HepG2 (cell line): ENCODE measurements at regions not wholly inside any gene's neighbourhood (a gene's known extent, or its start where the extent isn't known, plus 50 kb on each side); places are given as distances from the start of the nearest gene placed in this dataset.

Source experiments
- ATAC-seq: fragments of 200-7000 bp; cut with Tn5 transposase; 3 replicates; pipeline ENCODE4 v1.9.1; 2020; ENCODE audit warnings: mild to moderate bottlenecking, moderate library complexity
- BruUV-seq: library from RNA; stranded (reverse); fragments of 400-500 nt; replicated peaks from 2 replicates; lab custom pipeline; 2021; lab: Mats Ljungman, UMichigan
- CTCF ChIA-PET: fragments of 300-600 bp; formaldehyde crosslinking; extraction: SDS; loops from one replicate; lab custom pipeline; 2021; ENCODE audit warnings: low total read pairs, inconsistent platforms, low intra/inter-chr PET ratio; lab: Yijun Ruan, JAX
- POLR2A ChIA-PET: fragments of 350-600 bp; sonication (Branson Sonifier 250); formaldehyde crosslinking; loops from one replicate; lab custom pipeline; 2020; ENCODE audit warnings: antibody characterized with exemption, inconsistent platforms; lab: Yijun Ruan, JAX
- DNase-seq: peaks from one replicate; pipeline ENCODE4 v3.0.0-alpha.2; 2015; ENCODE audit warnings: low spot score
- FAIRE-seq: peaks from 3 replicates; lab custom pipeline; 2011; peaks lifted over from hg19 to GRCh38; lab: Jason Lieb, UNC
- H2AFZ ChIP-seq: one replicate; pipeline ENCODE4 v1.6.1; 2011; ENCODE audit warnings: low read length, inconsistent platforms
- H3K27ac ChIP-seq: fragments of 300-600 bp; 3 replicates; pipeline ENCODE4 v1.8.0; 2011; ENCODE audit warnings: mixed run types, mild to moderate bottlenecking, mixed read lengths, low read length, inconsistent platforms; ENCODE audit not compliant: insufficient read depth; ENCODE audit errors: extremely low read length
- H3K27me3 ChIP-seq, 2 experiments: fragments of 200-600 bp in 1 of 2; 2 replicates in 1 of 2; 3 replicates in 1 of 2; pipeline versions ENCODE4 v1.6.0 to v1.8.0; 2011; ENCODE audit warnings: low read length in 2 of 2, mild to moderate bottlenecking in 2 of 2, moderate library complexity in 2 of 2, inconsistent platforms in 1 of 2; ENCODE audit not compliant: insufficient read depth in 2 of 2, control insufficient read depth in 1 of 2
- H3K36me3 ChIP-seq, 2 experiments: fragments of 200-600 bp in 1 of 2; replicated peaks in 1 of 2; 2 replicates in 1 of 2; 3 replicates in 1 of 2; pipeline versions ENCODE4 v1.5.1 to v1.8.0; 2011; ENCODE audit warnings: low read length in 2 of 2, inconsistent platforms in 1 of 2; ENCODE audit not compliant: insufficient read depth in 2 of 2, control insufficient read depth in 1 of 2
- H3K4me1 ChIP-seq: 2 replicates; pipeline ENCODE4 v1.5.1; 2012; ENCODE audit warnings: low read length, inconsistent platforms; ENCODE audit not compliant: insufficient read depth
- H3K4me2 ChIP-seq: 2 replicates; pipeline ENCODE4 v1.6.0; 2011; ENCODE audit warnings: low read depth, low read length, inconsistent platforms
- H3K4me3 ChIP-seq, 3 experiments: fragments of 200-600 bp in 1 of 3; sonication (generic), shearing (Covaris generic) in 1 of 3; replicated peaks in 1 of 3; 2 replicates each; pipeline ENCODE4 v1.5.1; 2011 to 2016; ENCODE audit warnings: low read length in 3 of 3, inconsistent platforms in 2 of 3, low read depth in 2 of 3, mild to moderate bottlenecking in 2 of 3, control low read depth in 1 of 3, mixed read lengths in 1 of 3; ENCODE audit not compliant: insufficient read depth in 1 of 3
- H3K79me2 ChIP-seq: one replicate; pipeline ENCODE4 v1.6.1; 2011; ENCODE audit warnings: low read length, inconsistent platforms; ENCODE audit not compliant: insufficient read depth
- H3K9ac ChIP-seq: 2 replicates; pipeline ENCODE4 v1.6.0; 2011; ENCODE audit warnings: mild to moderate bottlenecking, low read depth, low read length, inconsistent platforms; ENCODE audit not compliant: insufficient read depth
- H3K9me3 ChIP-seq: 2 replicates; pipeline ENCODE4 v1.5.1; 2012; ENCODE audit warnings: mild to moderate bottlenecking, low read length
- H4K20me1 ChIP-seq: 2 replicates; pipeline ENCODE4 v1.6.0; 2011; ENCODE audit warnings: inconsistent platforms, mild to moderate bottlenecking, low read length, moderate library complexity; ENCODE audit not compliant: insufficient read depth
- ELF1 ChIP-seq: sonication (generic); formaldehyde crosslinking; IDR thresholded peaks from 2 replicates; pipeline ENCODE4 v1.4.0; 2020; ENCODE audit warnings: missing genetic modification reagents
- FOXA3 ChIP-seq: IDR thresholded peaks from 2 replicates; pipeline ENCODE4 v1.6.1; 2016; ENCODE audit warnings: missing genetic modification reagents, missing compliant biosample characterization
- HOXD1 ChIP-seq: sonication (generic); formaldehyde crosslinking; IDR thresholded peaks from 2 replicates; pipeline ENCODE4 v1.5.0; 2020; ENCODE audit warnings: missing genetic modification reagents
- MAFK ChIP-seq, 2 experiments: IDR thresholded peaks in 1 of 2; conservative IDR thresholded peaks in 1 of 2; 2 replicates each; pipeline ENCODE4 v1.6.1; 2011; ENCODE audit warnings: improper control_type of control experiment in 2 of 2, low read length in 2 of 2
- MTA1 ChIP-seq: sonication (generic); formaldehyde crosslinking; IDR thresholded peaks from 2 replicates; pipeline ENCODE4 v1.4.0; 2020; ENCODE audit warnings: missing genetic modification reagents, mild to moderate bottlenecking, borderline replicate concordance
- SMAD3 ChIP-seq: sonication (generic); formaldehyde crosslinking; IDR thresholded peaks from 2 replicates; pipeline ENCODE4 v1.4.0; 2020; ENCODE audit warnings: missing genetic modification reagents
- TBX2 ChIP-seq: sonication (generic); formaldehyde crosslinking; IDR thresholded peaks from 2 replicates; pipeline ENCODE4 v1.5.0; 2020; ENCODE audit warnings: missing genetic modification reagents, mild to moderate bottlenecking, borderline replicate concordance
- ZNF563 ChIP-seq: sonication (generic); formaldehyde crosslinking; IDR thresholded peaks from 2 replicates; pipeline ENCODE4 v1.8.0; 2022; ENCODE audit warnings: mild to moderate bottlenecking, moderate library complexity, missing genetic modification reagents
- ZNF569 ChIP-seq: sonication (generic); formaldehyde crosslinking; IDR thresholded peaks from 2 replicates; pipeline ENCODE4 v1.5.0; 2020; ENCODE audit warnings: mild to moderate bottlenecking, missing genetic modification reagents, moderate library complexity, borderline replicate concordance
- ZNF777 ChIP-seq: sonication (generic); formaldehyde crosslinking; IDR thresholded peaks from 2 replicates; pipeline ENCODE4 v1.4.0; 2020; ENCODE audit warnings: missing genetic modification reagents
- WGBS: methylation state at CpG from one replicate; pipeline ENCODE4 v1.1.6; 2017; ENCODE audit warnings: low lambda C conversion rate; 5-methylcytosine and 5-hydroxymethylcytosine counted together
- in situ Hi-C: cut with HindIII; loops from 2 replicates; pipeline ENCODE4 v1.10.0; 2017; ENCODE audit warnings: low pct_unique_long_range_greater_than_20kb; ENCODE audit not compliant: extremely low pct_ligation_motif_present
- intact Hi-C: fragments of 100-400 bp; cut with micrococcal nuclease; formaldehyde crosslinking; loops from one replicate; pipeline ENCODE4 v1.10.0; 2022; ENCODE audit not compliant: unreplicated experiment
- TF ChIP-seq, protein P1 (sequence below): sonication (generic); formaldehyde crosslinking; IDR thresholded peaks from 2 replicates; pipeline ENCODE4 v1.4.0; 2020; ENCODE audit warnings: low read depth, missing genetic modification reagents
- TF ChIP-seq, protein P2 (sequence below): sonication (generic); formaldehyde crosslinking; IDR thresholded peaks from 2 replicates; pipeline ENCODE4 v1.8.1; 2023; ENCODE audit warnings: mild to moderate bottlenecking, missing genetic modification reagents
- TF ChIP-seq, protein P3 (sequence below): sonication (generic); formaldehyde crosslinking; IDR thresholded peaks from 2 replicates; pipeline ENCODE4 v1.4.0; 2020; ENCODE audit warnings: missing genetic modification reagents, borderline replicate concordance
- TF ChIP-seq, protein P4 (sequence below): sonication (generic); formaldehyde crosslinking; IDR thresholded peaks from 2 replicates; pipeline ENCODE4 v1.9.0; 2021; ENCODE audit warnings: missing genetic modification reagents, borderline replicate concordance

DNA sequence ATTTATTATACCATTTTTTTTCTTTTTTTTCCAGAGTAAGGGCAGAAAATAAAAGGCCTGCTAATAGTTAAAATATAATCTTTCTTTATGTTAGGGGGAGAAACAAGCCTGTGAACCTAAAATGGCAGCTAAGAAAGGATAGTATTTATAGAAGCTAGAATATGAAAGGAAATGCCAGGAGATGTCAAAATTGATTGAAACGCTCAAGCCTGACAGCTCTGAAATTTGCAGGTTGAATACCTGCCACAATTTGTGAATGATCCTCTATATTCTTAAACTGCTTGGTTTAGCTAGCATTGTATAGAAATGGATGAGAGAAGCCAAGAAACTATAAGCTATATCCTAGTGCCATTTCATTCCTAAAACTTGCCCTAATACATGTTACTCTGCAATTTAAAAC, 757.3 kb upstream of the PABPC4L start (continued):
- TF ChIP-seq, protein P1, sequence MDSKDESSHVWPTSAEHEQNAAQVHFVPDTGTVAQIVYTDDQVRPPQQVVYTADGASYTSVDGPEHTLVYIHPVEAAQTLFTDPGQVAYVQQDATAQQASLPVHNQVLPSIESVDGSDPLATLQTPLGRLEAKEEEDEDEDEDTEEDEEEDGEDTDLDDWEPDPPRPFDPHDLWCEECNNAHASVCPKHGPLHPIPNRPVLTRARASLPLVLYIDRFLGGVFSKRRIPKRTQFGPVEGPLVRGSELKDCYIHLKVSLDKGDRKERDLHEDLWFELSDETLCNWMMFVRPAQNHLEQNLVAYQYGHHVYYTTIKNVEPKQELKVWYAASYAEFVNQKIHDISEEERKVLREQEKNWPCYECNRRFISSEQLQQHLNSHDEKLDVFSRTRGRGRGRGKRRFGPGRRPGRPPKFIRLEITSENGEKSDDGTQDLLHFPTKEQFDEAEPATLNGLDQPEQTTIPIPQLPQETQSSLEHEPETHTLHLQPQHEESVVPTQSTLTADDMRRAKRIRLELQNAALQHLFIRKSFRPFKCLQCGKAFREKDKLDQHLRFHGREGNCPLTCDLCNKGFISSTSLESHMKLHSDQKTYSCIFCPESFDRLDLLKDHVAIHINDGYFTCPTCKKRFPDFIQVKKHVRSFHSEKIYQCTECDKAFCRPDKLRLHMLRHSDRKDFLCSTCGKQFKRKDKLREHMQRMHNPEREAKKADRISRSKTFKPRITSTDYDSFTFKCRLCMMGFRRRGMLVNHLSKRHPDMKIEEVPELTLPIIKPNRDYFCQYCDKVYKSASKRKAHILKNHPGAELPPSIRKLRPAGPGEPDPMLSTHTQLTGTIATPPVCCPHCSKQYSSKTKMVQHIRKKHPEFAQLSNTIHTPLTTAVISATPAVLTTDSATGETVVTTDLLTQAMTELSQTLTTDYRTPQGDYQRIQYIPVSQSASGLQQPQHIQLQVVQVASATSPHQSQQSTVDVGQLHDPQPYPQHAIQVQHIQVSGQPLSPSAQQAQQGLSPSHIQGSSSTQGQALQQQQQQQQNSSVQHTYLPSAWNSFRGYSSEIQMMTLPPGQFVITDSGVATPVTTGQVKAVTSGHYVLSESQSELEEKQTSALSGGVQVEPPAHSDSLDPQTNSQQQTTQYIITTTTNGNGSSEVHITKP (CRISPR knock-in tag) = no peak
- TF ChIP-seq ELF1 (CRISPR knock-in tag) (no peak), FOXA3 (CRISPR knock-in tag) (no peak), SMAD3 (CRISPR knock-in tag) (no peak)
- TF ChIP-seq, protein P2, sequence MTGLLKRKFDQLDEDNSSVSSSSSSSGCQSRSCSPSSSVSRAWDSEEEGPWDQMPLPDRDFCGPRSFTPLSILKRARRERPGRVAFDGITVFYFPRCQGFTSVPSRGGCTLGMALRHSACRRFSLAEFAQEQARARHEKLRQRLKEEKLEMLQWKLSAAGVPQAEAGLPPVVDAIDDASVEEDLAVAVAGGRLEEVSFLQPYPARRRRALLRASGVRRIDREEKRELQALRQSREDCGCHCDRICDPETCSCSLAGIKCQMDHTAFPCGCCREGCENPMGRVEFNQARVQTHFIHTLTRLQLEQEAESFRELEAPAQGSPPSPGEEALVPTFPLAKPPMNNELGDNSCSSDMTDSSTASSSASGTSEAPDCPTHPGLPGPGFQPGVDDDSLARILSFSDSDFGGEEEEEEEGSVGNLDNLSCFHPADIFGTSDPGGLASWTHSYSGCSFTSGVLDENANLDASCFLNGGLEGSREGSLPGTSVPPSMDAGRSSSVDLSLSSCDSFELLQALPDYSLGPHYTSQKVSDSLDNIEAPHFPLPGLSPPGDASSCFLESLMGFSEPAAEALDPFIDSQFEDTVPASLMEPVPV (CRISPR knock-in tag) = no peak

DNA sequence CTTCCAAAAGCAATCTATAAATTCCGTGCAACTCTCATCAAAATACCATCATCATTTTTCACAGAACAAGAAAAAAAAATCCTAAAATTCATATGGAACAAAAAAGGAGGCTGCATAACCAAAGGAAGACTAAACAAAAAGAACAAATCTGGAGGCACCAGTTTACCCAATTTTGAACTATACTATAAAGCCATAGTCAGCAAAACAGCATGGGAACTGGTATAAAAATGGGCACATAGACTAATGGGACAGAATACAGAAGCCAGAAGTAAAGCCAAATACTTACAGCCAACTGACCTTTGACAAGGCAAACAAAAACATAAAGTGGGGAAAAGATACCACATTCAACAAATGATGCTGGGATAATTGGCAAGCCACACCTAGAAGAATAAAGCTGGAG, 753.5 kb upstream of the PABPC4L start:
- H2AFZ ChIP-seq = no peak overlapping the region
- H4K20me1 ChIP-seq = no peaks in the 10 kb centered on the region
- no peak overlapping the region for H3K9ac ChIP-seq
- H3K36me3 ChIP-seq = no peaks in the 10 kb centered on the region
- ChIA-PET POLR2A (no interaction called here), CTCF (no interaction called here)
- H3K27ac ChIP-seq = no peak overlapping the region
- no peak overlapping the region for H3K4me2 ChIP-seq
- no peak for ATAC-seq
- H3K4me1 ChIP-seq = no peaks in the 10 kb centered on the region
- no peak for FAIRE-seq
- WGBS = 0% methylated on average over 1 of the region's 1 CpG
- no peaks in the 10 kb centered on the region for H3K27me3 ChIP-seq
- BruUV-seq = no TSS peak
- intact Hi-C loops = no loop called here
- no peaks in the 10 kb centered on the region for H3K9me3 ChIP-seq
- in situ Hi-C loops = no loop called here
- no peak for DNase-seq
- no peaks in the 10 kb centered on the region for H3K79me2 ChIP-seq
- no peak overlapping the region for H3K4me3 ChIP-seq
- TF ChIP-seq, protein P3, sequence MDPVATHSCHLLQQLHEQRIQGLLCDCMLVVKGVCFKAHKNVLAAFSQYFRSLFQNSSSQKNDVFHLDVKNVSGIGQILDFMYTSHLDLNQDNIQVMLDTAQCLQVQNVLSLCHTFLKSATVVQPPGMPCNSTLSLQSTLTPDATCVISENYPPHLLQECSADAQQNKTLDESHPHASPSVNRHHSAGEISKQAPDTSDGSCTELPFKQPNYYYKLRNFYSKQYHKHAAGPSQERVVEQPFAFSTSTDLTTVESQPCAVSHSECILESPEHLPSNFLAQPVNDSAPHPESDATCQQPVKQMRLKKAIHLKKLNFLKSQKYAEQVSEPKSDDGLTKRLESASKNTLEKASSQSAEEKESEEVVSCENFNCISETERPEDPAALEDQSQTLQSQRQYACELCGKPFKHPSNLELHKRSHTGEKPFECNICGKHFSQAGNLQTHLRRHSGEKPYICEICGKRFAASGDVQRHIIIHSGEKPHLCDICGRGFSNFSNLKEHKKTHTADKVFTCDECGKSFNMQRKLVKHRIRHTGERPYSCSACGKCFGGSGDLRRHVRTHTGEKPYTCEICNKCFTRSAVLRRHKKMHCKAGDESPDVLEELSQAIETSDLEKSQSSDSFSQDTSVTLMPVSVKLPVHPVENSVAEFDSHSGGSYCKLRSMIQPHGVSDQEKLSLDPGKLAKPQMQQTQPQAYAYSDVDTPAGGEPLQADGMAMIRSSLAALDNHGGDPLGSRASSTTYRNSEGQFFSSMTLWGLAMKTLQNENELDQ (CRISPR knock-in tag) = no peak
- TF ChIP-seq TBX2 (CRISPR knock-in tag) (no peak), ZNF563 (CRISPR knock-in tag) (no peak), HOXD1 (CRISPR knock-in tag) (no peak), ZNF777 (CRISPR knock-in tag) (no peak), MTA1 (CRISPR knock-in tag) (no peak), ZNF569 (no peak), MAFK (conservative IDR thresholded peaks at IDR 0.05 in 1 of 2, IDR thresholded peaks at IDR 0.05 in 1 of 2; ENCODE audit: low read length in 2 of 2) (peak; percentile 55 to 72)
- TF ChIP-seq, protein P4, sequence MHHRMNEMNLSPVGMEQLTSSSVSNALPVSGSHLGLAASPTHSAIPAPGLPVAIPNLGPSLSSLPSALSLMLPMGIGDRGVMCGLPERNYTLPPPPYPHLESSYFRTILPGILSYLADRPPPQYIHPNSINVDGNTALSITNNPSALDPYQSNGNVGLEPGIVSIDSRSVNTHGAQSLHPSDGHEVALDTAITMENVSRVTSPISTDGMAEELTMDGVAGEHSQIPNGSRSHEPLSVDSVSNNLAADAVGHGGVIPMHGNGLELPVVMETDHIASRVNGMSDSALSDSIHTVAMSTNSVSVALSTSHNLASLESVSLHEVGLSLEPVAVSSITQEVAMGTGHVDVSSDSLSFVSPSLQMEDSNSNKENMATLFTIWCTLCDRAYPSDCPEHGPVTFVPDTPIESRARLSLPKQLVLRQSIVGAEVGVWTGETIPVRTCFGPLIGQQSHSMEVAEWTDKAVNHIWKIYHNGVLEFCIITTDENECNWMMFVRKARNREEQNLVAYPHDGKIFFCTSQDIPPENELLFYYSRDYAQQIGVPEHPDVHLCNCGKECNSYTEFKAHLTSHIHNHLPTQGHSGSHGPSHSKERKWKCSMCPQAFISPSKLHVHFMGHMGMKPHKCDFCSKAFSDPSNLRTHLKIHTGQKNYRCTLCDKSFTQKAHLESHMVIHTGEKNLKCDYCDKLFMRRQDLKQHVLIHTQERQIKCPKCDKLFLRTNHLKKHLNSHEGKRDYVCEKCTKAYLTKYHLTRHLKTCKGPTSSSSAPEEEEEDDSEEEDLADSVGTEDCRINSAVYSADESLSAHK = no peak
